Activated CD8-positive, alpha-beta T cell treated with anti-CD3 and anti-CD28 coated beads for 36 hours (primary cell): ENCODE measurements at regions not wholly inside any gene's neighbourhood (a gene's known extent, or its start where the extent isn't known, plus 50 kb on each side); places are given as distances from the start of the nearest gene placed in this dataset.

Source experiments
- ATAC-seq: fragments of 200-7000 bp; cut with Tn5 transposase; one replicate; pipeline ENCODE4 v1.10.0; 2021; ENCODE audit warnings: mild to moderate bottlenecking, moderate library complexity
- CTCF ChIA-PET: fragments of 350-600 bp; sonication (Branson Sonifier 250); formaldehyde crosslinking; loops from one replicate; lab custom pipeline; 2021; ENCODE audit warnings: antibody characterized with exemption; lab: Charles Lee
- POLR2A ChIA-PET: fragments of 350-600 bp; sonication (Branson Sonifier 250); formaldehyde crosslinking; loops from one replicate; lab custom pipeline; 2021; ENCODE audit warnings: antibody characterized with exemption; lab: Charles Lee
- DNase-seq: peaks from one replicate; pipeline ENCODE4 v3.0.0-alpha.2; 2020
- H3K27ac Mint-ChIP-seq: one replicate; pipeline ENCODE4 v1.8.0; 2021; ENCODE audit warnings: mild to moderate bottlenecking, mixed read lengths
- H3K27me3 Mint-ChIP-seq: one replicate; pipeline ENCODE4 v1.8.0; 2021; ENCODE audit warnings: mixed read lengths
- H3K36me3 Mint-ChIP-seq: one replicate; pipeline ENCODE4 v1.8.0; 2021; ENCODE audit warnings: low read depth, mixed read lengths
- H3K4me1 Mint-ChIP-seq: one replicate; pipeline ENCODE4 v1.8.0; 2021; ENCODE audit warnings: low read depth, mixed read lengths
- H3K4me3 Mint-ChIP-seq: one replicate; pipeline ENCODE4 v1.8.0; 2021; ENCODE audit warnings: mild to moderate bottlenecking, moderate library complexity, mixed read lengths
- H3K9me3 Mint-ChIP-seq: one replicate; pipeline ENCODE4 v1.8.0; 2021; ENCODE audit warnings: mixed read lengths
- intact Hi-C: fragments of 100-400 bp; cut with micrococcal nuclease; formaldehyde crosslinking; loops from one replicate; pipeline ENCODE4 v1.10.0; 2022
- TF ChIP-seq, protein P1 (sequence below): fragments of 200-600 bp; IDR thresholded peaks from one replicate; pipeline ENCODE4 v1.8.0; 2022; ENCODE audit warnings: antibody characterized with exemption, mild to moderate bottlenecking

DNA sequence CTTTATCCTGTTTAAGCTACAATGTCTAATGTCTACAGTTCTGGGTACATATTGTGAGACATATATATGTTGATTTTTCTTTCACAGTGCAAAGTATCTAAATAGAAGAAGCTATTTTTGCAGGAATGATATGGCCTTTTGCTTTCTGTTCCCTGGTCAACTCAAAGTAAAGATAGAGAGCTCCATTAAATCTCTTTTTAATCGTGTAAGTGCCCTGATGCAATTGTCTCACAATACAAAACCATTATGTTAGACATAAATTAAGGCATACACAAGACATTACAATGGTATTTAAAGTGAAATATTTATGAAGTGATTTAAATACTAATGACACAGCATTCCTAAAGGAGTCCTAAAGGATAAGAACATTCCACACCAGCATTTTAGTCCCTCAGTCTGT is 1559.7 kb upstream of the AGA start:
- DNase-seq, result no peak
- no peaks in the 10 kb centered on the region for H3K27me3 Mint-ChIP-seq
- H3K27ac Mint-ChIP-seq, result no peak overlapping the region
- POLR2A ChIA-PET, result no interaction called here
- TF ChIP-seq, protein P1, sequence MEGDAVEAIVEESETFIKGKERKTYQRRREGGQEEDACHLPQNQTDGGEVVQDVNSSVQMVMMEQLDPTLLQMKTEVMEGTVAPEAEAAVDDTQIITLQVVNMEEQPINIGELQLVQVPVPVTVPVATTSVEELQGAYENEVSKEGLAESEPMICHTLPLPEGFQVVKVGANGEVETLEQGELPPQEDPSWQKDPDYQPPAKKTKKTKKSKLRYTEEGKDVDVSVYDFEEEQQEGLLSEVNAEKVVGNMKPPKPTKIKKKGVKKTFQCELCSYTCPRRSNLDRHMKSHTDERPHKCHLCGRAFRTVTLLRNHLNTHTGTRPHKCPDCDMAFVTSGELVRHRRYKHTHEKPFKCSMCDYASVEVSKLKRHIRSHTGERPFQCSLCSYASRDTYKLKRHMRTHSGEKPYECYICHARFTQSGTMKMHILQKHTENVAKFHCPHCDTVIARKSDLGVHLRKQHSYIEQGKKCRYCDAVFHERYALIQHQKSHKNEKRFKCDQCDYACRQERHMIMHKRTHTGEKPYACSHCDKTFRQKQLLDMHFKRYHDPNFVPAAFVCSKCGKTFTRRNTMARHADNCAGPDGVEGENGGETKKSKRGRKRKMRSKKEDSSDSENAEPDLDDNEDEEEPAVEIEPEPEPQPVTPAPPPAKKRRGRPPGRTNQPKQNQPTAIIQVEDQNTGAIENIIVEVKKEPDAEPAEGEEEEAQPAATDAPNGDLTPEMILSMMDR, result no peak
- no peaks in the 10 kb centered on the region for H3K4me1 Mint-ChIP-seq
- intact Hi-C loops, result no loop called here
- H3K36me3 Mint-ChIP-seq, result no peaks in the 10 kb centered on the region
- no peak for ATAC-seq
- H3K9me3 Mint-ChIP-seq, result no peaks in the 10 kb centered on the region
- H3K4me3 Mint-ChIP-seq, result no peak overlapping the region
- CTCF ChIA-PET, result no interaction called here

GRCh38 chr4:179007755-179008154 is 1565.5 kb upstream of the AGA start:
- no peaks in the 10 kb centered on the region for H3K9me3 Mint-ChIP-seq
- no peaks in the 10 kb centered on the region for H3K4me1 Mint-ChIP-seq
- POLR2A ChIA-PET, result no interaction called here
- intact Hi-C loops, result no loop called here
- no peaks in the 10 kb centered on the region for H3K36me3 Mint-ChIP-seq
- TF ChIP-seq, protein P1, result no peak
- H3K27ac Mint-ChIP-seq, result no peak overlapping the region
- H3K27me3 Mint-ChIP-seq, result no peaks in the 10 kb centered on the region
- DNase-seq, result no peak
- no peak overlapping the region for H3K4me3 Mint-ChIP-seq
- CTCF ChIA-PET, result no interaction called here
- no peak for ATAC-seq

DNA sequence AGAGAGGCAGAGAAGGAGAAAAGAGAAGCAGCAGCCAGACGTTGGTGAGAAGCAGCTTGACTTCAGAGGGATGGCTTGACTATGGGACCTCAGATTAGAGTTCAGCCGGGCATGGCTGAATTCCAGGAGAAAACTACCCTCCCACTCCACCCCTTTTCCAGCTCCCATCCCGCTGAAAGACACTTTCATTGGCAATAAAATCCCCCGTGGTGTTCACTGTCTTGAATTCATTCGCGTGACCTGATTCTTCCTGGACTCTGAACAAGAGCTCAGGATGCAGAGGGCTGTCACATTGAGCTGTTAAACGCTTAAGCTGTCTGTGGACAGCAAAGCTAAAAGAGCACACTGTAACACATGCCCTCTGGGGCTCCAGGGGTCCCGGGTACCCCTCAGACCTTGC is 1575.3 kb upstream of the AGA start:
- Mint-ChIP-seq H3K4me1 (no peaks in the 10 kb centered on the region), H3K27ac (no peak overlapping the region), H3K4me3 (no peak overlapping the region), H3K27me3 (no peaks in the 10 kb centered on the region), H3K9me3 (peaks cover 16% of the 10 kb centered on the region), H3K36me3 (no peaks in the 10 kb centered on the region)
- ChIA-PET CTCF (no interaction called here), POLR2A (interaction anchor here (0.6 kb wide), 1 partner anchor 78 kb away, joined by 3 read pairs; no protein-coding TSS in a partner anchor)
- TF ChIP-seq, protein P1, result no peak
- DNase-seq (no peak), ATAC-seq (no peak)
- intact Hi-C loops, result no loop called here

DNA sequence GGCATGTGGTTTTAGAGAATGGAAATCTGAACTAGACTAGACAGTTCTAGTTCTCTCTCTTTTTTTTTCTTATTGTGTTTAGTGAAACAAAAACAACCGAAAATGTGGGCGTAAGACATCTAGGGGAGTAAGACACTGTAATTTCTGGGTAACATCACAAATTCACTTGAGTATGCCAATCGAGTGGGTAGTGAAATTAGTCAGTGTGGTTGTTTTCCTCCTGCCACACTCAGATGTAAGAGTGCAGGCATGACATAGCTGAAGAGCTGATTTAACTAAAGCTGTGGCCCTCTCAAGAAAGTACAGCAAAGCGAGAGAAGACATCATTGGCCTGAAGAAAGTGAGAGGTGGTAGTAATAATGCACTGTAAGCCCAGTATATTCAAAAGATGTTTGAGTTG is 1585.3 kb upstream of the AGA start:
- POLR2A ChIA-PET, result interaction anchor here (0.7 kb wide), 1 partner anchor 642 kb away, joined by 3 read pairs; no protein-coding TSS in a partner anchor
- CTCF ChIA-PET, result no interaction called here
- intact Hi-C loops, result no loop called here
- Mint-ChIP-seq H3K36me3 (no peaks in the 10 kb centered on the region), H3K27me3 (no peaks in the 10 kb centered on the region), H3K27ac (no peak overlapping the region), H3K4me1 (no peaks in the 10 kb centered on the region), H3K4me3 (no peak overlapping the region), H3K9me3 (peaks cover 9% of the 10 kb centered on the region)
- ATAC-seq, result no peak
- DNase-seq, result no peak
- TF ChIP-seq, protein P1, result no peak

DNA sequence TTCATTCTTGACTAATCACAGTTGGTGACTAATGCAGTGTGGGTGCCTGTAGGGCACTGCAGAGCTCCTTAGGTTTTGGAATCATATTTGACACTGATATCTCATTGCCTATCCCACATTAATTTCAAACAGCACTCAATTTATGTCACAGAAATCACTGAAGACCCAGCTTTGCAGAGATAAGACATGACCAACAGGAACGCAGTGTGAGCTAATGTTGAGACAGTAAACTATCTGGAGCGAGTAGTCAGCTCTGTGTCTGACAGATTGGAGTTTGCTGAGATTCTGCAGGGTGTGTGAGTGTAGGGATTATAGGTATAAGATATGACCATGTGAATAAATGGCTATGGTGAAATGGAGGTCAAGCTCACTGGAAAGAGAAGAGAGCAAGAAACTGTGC is 1586.1 kb upstream of the AGA start:
- no peak overlapping the region for H3K4me3 Mint-ChIP-seq
- no peak for DNase-seq
- intact Hi-C loops, result no loop called here
- peaks cover 10% of the 10 kb centered on the region for H3K9me3 Mint-ChIP-seq
- ATAC-seq, result no peak
- ChIA-PET CTCF (no interaction called here), POLR2A (interaction anchor here (0.6 kb wide), 1 partner anchor 684 kb away, joined by 3 read pairs; no protein-coding TSS in a partner anchor)
- no peaks in the 10 kb centered on the region for H3K36me3 Mint-ChIP-seq
- TF ChIP-seq, protein P1, result no peak
- H3K27me3 Mint-ChIP-seq, result no peaks in the 10 kb centered on the region
- H3K4me1 Mint-ChIP-seq, result no peaks in the 10 kb centered on the region
- no peak overlapping the region for H3K27ac Mint-ChIP-seq
